ENCODE measurements at regions not wholly inside any gene's neighbourhood (a gene's known extent, or its start where the extent isn't known, plus 50 kb on each side); places are given as distances from the start of the nearest gene placed in this dataset.
"Not testable (repeated sequence)": the region's sequence is repeated elsewhere in the genome, so short reads cannot be mapped to it uniquely, and the experiment has no call there.

DNA sequence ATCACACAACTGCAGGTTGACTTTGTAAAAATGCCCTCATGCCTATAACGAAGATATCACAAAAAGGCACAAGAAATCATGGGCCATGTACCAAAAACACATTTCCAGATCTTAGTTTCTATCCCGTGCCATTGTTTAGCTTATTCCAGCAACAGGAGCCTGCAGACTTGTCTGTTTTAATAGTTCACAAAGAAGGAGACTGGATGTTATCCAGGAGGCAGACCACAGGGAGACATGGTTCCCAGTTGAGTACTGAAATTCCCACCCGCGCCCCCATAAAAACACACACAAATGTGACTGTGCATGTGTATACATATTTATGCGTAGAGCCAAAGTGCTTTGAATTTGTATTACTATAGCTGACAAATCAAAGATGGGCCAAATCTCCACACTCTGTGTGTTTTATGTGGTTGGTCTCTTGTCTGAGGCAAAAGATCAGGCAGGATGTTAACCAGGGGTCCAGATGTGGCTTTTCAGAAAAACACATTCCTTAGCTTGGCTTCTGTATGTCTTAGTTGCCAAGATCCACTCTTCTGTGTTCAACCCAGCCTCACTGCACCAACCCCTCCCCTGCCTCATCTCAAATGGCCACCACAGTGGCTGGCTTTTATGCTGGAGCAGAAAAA, 469.2 kb upstream of the DIPK2B start:
- no peak for DNase-seq (ENCODE audit: low spot score)

DNA sequence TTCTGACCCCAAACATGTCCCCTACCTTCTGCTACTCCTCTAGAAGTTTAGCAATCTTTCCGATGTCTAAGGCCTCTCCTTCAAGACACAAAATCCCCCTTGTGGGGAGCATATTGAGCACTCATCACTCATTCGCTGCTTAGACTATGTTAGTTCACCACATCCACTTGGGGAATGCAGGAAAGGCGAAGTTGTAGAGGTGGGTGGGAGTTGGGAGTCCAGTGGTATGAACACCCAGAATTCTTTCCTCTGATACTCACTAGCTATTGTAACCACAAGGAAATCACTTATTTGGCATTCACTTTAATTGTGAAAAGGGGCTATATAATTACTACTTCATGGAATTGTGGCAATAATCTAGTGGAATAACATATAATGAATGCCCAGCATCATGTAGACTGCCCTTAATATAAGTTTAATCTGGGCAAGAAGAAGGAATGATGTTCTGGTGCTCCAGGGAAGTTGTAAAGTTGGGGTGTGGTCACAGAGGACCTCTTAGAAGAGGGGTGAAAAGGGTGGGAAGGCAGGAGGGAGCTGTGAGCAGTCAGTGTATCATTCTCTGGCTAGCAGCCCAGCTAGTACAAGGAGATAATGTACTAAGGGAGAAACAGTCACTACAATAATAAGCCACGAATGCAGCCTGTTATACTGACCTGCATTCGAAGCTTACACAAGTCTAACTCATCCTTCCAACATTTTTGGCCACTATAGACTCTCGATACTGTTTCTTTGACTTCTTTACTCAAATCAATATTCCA, 468.2 kb upstream of the DIPK2B start:
- DNase-seq (ENCODE audit: low spot score) = no peak

DNA sequence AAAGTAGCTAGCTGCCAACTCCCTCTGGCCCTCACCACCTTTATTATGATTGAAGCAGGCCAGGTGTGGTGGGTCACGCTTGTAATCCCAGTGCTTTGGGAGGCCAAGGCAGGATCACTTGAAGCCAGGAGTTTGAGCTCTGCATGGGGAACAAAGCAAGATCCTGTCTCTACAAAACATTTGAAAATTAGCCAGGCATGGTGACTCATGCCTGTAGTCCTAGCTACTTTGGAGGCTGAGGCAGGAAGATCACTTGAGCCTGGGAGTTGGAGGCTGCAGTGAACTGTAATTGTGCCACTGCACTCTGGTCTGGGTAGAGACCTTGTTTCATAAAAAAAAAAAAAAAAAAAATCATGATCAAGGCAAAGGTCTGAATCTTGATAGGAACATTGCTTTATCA, 467.0 kb upstream of the DIPK2B start:
- DNase-seq (ENCODE audit: low spot score) = no peak

DNA sequence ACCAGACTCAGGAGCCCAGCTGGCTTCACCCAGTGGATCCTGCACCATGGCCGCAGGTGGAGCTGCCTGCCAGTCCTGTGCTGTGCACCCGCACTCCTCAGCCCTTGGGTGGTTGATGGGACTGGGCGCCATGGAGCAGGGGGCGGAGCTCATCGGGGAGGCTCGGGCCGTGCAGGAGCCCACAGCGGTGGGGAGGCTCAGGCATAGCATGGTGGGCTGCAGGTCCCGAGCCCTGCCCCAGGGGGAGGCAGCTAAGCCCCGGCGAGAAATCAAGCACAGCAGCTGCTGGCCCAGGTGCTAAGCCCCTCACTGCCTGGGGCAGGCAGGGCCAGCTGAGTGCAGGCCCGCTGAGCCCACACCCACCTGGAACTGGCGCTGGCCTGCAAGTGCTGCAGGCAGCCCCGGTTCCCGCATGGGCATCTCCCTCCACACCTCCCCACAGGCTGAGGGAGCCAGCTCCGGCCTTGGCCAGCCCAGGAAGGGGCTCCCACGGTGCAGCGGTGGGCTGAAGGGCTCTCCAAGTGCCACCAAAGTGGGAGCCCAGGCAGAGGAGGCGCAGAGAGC, 464.1 kb upstream of the DIPK2B start:
- no peak for DNase-seq (ENCODE audit: low spot score)

DNA sequence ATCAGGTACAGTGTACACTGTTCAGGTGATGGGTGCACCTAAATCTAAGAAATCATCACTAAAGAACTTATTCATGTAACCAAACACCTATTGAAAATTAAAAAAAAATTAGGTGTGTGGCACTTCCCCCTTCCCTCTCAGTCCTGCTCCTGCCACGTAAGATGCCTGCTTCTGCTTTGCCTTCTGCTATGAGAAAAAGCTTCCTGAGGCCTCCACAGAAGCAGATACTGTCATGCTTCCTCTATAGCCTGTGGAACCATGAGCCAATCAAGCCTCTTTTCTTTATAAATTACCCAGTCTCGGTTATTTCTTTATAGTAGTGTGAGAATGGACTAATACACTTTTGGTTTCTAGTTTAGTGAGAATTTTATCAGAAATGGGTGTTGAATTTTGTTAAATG, 459.8 kb upstream of the DIPK2B start:
- no peak for DNase-seq (ENCODE audit: low spot score)

DNA sequence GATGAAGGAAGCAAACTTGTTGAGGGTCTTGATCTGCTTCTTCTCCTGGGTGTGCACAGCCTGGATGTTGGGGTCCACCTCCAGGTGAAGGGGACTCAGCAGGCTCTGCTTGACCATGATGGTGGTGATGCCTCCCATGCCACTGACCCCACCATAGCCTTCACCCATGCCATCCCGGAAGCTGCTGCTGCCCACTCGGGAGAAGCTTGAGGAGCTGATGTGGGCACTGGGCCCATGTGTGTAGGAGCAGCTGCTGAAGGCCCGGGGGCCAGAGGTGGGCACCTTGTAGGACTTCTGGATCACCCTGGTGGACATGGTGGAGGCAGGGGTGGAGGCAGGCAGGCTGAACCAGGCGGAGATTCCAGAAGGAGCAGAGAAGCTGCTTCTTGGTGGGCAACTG, 432.7 kb upstream of the DIPK2B start:
- DNase-seq (ENCODE audit: low spot score) = no peak

DNA sequence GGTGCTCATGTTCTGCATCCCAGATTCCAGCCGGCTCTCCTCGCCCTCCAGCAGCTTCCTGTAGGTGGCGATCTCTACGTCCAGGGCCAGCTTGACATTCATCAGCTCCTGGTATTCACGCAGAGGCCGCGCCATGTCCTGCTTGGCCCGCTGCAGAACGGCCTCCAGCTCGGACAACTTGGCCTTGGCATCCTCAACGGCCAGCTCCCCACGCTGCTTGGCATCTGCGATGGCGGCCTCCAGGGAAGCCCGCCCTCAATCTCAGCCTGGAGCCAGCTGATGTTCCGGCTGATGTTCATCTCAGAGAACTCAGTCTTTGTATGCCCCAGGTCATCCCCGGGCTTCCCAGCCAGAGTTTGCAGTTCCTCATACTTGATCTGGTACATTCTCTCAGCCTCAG, 431.8 kb upstream of the DIPK2B start:
- no peak for DNase-seq (ENCODE audit: low spot score)

DNA sequence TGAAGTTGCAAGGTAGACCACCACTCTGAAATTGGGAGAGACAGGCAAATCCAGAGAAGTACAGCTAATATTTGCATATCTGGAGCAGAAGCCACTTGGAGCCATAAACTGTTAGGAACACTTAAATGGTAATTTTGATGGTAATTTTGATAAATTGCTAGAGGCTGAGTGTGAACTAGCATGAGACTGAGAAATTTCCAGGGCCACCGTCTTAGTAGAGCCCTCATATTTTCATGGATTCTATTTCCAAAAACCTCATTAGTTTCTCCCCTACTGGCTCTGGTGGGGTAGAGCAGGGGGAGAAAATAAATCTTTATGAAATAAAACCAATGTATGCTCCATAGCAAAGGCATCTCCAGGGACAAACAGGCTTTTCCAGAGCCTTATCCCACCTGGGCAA, 429.4 kb upstream of the DIPK2B start:
- no peak for DNase-seq (ENCODE audit: low spot score)

DNA sequence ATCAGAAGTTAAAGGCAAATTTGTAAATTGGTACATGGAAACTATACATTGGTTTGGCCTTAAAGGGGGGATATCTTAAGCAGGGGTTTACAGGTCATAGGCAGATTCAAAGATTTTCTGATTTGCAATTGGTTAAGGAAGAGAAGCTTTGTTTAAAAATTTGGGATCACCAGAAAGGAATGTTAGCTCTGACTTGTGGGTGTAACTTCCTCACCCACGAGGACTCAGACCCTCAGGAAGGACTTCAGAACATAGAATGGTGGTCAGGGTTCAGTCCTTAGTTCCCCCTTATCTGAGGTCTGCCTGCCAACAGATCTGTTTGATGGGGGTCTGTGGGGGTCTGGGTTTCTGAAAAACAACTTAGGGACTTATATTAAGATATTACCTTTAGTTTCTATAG, 427.4 kb upstream of the DIPK2B start:
- DNase-seq (ENCODE audit: low spot score) = no peak

DNA sequence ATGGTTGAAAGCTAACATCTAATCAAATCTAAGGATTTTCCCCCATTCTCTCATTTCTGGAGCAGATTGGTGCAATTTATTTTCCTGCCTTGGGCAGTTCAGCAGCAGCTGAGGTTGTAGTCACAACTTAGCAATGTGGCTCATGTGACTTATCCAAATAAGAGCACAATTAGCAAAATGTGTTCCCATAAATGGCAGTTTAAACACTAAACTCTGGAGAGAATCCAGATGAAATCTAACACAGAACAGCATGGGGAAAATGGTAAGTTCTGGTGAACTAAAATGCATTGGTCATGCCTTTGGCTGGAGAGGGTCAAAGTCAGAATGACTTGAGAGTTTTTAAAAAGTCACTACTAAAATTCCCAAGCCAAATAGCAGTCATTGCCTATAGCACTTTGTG, 422.6 kb upstream of the DIPK2B start:
- no peak for DNase-seq (ENCODE audit: low spot score)

DNA sequence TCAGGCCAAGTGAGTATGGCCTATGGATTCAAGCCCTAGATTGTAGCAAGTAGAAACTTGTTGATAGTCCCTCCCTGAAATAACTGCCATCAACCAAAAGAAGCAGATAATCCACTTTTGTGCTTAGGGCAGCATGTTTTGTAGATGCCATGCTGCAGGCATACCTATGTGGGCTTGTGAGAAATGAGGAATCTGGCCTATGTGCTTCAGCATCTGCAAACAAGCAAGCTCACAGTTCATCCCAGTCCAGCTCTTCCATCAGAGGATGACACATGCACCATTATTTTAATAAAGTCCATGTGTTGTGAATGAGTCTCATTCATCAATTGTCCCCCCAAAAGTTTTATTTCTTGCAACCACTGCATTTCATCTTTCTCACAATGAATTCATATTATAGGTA, 421.9 kb upstream of the DIPK2B start:
- no peak for DNase-seq (ENCODE audit: low spot score)

DNA sequence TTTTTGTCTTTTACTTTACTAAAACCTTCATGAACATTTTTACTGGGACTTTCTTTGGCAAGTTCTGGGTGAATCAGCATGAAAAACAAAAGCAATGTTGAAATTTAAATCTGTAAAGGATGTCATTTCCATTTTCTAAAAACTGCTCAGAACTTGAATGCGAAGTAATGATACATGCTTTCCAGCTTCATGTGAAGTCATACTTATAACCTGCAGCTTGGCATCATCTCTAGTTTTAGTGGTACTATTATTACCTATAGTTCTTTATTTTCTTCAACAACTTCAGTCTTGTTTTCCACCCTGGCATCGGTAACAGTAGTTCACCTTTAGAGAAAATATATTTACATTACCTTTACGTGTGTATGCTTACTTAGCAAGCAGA, 421.4 kb upstream of the DIPK2B start:
- DNase-seq (ENCODE audit: low spot score) = no peak

DNA sequence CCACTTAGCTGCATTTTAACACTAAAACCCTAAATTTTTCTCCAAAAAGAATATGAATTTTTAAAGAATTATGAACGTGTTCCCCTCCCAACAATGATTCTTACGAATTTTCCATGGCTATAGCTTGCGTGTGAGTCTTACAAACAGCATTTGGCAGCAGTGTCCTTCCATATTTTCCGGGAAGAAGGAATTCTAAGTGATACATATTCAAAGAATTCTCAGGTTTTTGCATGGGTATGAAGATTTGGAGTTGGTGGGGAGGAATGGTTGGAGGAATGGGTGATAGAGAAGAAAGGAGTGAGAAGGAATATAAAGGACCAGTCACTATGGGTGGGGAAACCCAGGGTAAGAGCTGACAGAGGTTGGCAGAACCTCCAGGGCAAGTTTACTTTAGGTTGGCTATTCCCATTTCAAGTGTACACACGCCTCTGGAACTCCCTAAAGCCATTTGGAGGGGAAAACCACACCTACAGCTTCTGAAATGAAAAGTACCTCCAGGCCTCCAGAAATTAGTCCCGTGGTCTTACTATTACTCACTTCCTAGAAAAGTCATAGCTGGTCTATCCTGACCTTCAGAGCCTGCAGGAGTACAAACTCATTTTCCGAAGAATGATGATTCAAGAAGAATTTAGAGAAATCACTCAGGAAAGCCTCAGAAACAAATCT, 420.8 kb upstream of the DIPK2B start:
- DNase-seq (ENCODE audit: low spot score) = no peak

DNA sequence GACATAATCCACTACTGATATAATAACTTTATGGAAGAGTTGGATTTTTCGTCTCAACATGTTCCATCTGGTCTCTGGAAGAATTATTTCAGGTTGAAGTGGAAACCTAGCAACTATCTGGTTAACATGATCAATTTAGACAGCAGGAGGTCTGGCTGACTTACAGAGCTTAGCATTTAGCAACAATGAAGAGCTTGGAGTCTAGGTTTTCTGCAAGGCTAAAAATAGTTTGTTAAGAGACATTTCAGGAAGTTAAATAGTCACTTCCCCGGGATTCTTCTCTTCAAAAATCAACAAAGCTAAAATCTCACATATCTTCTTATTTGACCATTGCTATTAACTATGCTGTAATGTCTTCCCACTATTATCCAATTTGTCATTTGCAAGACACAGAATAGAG, 418.6 kb upstream of the DIPK2B start:
- DNase-seq (ENCODE audit: low spot score) = peak; percentile 2

DNA sequence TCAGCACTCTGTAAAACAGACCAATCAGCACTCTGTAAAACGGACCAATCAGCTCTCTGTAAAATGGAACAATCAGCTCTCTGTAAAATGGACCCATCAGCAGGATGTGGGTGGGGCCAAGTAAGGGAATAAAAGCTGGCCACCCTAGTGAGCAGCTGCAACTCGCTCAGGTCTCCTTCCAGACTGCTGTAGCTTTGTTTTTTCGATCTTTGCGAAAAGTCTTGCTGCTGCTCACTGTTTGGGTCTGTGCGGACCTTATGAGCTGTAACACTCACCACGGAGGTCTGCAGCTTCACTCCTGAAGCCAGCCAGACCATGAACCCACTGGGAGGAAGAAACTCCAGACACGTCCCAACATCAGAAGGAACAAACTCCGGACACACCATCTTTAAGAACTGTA, 414.9 kb upstream of the DIPK2B start:
- DNase-seq (ENCODE audit: low spot score) = not testable (repeated sequence)

DNA sequence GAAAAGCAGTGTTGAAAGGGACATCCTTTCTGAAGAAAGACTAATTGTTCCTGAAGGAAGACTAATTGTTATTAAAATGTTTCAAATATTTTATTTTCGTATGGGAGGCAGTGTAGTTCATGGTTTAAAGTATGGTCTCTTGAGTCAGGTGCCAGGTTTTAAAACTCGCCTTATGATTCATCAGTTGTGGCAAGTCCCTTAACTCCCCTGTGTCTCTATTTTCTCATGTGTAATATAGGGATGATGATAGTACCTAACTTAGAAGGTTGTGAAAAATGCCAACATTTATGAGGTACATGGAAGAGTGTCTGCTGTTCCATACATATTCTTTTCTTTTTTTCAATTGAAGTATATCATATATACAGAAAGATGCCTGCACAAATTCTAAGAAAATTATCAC, 414.2 kb upstream of the DIPK2B start:
- no peak for DNase-seq (ENCODE audit: low spot score)

DNA sequence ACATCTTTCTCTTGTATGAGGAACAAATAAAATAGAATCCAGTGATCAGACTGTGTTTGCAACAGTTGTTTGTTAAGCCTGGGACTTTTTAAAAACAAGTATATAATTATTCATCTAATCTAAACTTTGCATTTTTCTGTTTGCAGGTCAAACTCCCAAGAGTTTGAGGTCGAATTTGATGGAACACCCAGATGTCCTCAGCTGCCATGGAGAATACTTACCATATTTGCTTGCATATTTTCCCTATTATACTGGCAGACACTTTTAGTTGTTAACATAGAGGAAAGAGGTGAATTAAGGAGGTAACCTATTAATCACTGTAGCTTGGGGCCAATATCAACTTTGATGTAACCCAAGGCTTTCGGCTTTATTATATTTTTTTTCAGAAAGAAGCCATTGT, 401.5 kb upstream of the DIPK2B start:
- no peak for DNase-seq (ENCODE audit: low spot score)

DNA sequence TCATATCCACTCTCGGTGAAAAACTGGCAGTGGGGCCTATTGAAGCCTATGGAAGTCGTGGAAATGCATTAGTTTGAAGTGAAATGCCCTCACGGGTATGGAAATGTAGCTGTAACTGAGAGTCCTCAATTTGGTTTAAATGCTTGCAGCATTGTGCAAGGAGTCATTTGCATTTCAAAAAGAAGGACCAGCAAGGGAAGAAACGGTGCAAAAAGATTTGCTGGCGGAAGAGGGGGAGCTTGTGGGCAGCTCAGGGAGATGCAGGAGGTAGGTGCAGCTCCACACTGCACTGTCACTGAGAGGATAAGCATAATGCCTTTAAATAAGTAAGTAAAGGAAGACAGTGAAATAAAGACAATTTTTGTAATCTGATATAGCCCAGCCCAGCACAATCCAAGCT, 400.4 kb upstream of the DIPK2B start:
- DNase-seq (ENCODE audit: low spot score) = no peak

DNA sequence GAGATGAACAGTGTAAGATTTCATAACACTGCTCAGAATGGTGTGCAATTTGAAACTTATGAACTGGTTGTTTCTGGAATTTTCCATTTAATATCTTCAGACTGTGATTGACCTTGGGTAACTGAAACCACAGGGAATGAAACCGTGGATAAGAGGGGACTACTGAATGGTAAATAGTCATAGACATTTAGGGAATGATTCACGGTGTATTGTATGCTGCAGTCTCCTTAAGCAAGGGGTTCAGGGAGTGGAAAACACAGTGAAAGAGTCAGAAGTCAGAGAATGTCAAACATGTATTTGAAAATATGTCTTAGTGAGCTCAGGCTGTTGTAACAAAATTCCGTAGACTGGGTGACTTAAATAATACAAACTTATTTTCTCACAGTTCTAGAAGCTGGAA, 398.2 kb upstream of the DIPK2B start:
- DNase-seq (ENCODE audit: low spot score) = no peak

DNA sequence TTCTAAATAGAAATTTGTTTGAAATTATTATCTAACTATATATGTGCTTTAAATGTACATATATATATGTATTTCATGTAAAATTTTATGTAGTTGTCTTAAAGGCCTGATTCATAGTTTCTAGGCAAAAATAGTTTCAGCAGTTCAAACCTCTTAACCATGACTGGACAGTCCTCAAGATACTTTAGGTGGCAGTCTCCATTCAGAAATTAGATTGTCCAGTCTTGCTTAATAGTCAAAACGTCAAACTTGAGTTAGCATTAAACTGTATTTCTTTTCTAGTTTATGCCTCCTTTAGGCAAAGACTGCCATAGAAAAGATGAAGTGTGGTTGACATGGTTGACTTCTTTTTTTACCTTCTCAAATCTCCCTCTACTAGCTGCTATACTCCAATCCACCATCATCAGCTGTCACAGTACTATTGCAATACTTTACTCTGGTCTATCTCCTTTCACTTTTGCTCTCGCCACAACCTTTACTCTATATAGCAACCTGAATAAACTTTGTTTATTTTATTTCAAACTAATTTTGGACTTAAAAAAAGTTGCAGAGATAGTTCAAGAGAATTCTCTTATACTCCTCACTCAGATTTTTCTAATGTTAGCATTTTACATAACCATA, 395.6 kb upstream of the DIPK2B start:
- no peak for DNase-seq (ENCODE audit: low spot score)

DNA sequence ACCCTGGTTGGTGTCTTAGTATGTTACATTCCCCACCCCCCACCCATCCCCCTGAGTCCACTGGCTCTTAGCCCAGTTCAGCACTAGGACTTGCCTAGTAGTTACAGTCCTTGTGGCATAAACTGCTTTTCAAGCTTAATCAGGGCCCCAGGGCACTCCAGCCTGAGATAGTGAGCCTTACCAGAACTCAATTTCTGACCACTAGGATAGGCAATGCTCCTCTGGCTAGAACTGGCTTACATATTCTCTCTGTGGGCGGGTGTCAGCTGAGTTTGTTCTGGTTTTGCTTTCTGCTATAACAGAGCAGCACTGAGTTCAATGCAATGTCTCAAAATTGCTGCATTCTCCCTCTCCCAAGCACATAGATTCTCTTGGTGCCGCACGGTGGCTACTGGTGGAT, 391.4 kb upstream of the DIPK2B start:
- no peak for DNase-seq (ENCODE audit: low spot score)

DNA sequence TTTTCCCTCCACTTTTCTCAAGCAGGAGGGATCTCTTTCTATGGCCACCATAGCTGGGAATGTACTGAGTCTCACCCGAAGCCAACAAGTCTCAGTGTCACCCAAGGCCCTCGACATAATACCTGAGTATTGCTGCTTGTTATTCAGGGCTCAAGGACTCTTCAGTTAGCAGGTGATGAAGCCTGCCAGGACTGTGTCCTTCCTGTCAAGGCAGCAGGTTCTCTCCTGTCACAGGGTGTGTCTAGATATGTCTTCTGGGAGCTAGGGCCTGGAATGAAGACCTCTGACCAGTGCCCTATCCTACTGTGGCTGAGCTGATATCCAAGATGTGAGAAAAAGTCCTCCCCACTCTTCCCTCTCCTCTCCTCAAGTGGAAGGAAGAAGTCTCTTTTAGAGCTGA, 391.0 kb upstream of the DIPK2B start:
- no peak for DNase-seq (ENCODE audit: low spot score)

DNA sequence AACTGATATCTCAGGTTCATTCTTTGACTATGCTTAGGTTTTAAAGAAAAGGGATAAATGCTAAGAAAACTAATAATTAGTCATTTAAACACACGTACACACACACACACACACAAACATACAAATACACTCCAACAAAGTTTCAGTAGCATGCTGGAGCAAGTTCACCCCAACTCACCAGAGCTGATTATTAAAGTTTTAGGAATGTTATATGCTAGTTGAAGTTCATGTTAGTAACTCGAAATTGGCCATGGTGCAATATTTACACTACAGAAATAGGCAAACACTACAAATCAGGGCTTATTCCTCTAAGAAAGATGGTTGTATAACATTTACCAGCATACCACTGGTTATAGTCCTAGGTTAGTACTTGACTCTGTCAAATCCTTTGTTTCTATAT, 384.0 kb upstream of the DIPK2B start:
- DNase-seq (ENCODE audit: low spot score) = no peak
